Left renal pelvis (tissue), 4 donors: ENCODE measurements at regions not wholly inside any gene's neighbourhood (a gene's known extent, or its start where the extent isn't known, plus 50 kb on each side); places are given as distances from the start of the nearest gene placed in this dataset.
A peak's percentile ranks its signal among the peaks of the same experiment; 100 is the strongest.

ENCODE experiments used
- DNase-seq, 4 donors: peaks; one replicate each; pipeline ENCODE4 v3.0.0-alpha.2; 2013; ENCODE audit warnings: low read depth in 4 of 4, low spot score in 3 of 4

DNA sequence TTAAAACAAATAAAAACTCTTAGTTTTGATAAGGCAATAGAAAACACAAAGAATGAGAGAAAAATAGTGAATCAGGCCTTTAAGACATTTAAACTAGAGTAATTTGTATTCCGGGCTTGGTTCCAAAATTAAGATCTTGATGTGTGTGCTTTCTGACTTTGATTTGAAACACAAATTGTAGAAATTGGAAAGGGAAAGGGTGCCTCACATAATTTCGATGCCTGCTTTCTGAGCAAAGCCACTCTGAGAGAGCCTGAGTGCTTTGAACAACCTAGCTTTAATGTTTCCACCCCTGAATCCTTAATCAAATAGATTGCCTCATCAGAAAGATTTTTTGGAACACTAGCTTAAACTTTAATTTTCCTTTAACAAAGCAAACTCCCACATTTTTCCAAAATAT lies 666.8 kb downstream of the PCDH18 start:
- no peak for DNase-seq

DNA sequence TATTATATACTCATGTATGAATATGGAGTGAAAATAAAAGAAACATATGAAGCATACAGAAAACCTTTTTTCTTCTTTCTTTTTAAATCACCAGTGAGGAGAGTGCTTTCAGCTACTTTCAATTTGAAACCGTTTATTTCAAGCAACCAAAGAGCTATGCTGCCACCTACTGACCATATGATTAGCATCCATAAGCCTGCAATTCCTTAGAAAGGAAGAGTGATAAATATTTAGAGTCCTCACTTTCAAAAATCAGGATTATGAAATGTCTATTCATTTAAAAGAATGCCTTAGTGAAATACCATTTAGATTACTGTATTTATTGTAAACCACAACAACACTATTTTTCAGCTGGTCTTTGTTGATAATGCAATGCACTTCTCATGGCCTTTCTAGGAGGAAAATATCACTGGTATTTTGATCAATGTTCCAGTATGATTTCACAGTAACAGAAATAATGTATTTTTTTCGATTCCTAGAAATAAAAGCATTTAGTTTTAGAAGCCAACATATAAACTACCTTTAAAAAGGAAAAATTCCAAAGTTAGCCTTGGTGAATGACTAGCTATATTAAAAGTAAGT lies 667.6 kb downstream of the PCDH18 start:
- DNase-seq = peak; percentile 53 to 69 (median 64)

GRCh38 chr4:136863756-136864155 lies 668.5 kb downstream of the PCDH18 start:
- DNase-seq = no peak

DNA sequence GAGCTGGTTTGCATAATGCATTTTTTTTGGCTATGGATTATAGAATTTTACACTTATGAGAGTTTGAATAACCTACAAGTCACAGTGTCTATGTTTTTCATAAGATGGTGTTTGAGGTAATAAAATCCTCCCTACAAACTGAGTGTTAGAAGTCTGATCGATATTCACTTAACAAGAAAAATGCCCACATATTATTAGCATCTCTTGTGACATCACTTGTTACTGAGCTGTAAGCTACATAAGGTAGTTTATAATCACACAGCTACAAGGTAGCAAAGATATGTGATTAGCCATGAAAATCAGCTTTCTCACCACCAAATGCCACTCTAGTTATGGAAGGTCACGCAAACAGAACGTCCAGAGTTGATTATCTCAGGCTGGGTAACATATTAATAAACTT lies 669.6 kb downstream of the PCDH18 start:
- DNase-seq = no peak

DNA sequence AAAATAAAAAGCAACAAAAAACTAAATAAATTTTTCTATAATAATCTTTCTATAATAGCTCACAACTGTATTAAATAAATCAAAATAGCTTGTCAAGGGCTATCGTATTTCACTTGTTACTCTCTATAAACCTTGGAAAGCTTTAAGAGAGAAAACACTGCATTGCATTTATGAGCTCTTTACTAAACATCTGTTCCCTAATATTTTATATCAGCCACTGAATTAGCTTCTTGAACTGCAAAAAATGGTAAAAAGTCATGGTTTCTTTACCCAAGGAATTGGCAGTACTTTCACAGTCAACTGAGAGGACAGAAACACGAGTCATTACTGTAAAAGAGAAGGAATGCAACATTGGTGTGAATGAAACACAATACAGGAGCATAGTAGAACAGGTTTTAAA lies 671.2 kb downstream of the PCDH18 start:
- DNase-seq = no peak

DNA sequence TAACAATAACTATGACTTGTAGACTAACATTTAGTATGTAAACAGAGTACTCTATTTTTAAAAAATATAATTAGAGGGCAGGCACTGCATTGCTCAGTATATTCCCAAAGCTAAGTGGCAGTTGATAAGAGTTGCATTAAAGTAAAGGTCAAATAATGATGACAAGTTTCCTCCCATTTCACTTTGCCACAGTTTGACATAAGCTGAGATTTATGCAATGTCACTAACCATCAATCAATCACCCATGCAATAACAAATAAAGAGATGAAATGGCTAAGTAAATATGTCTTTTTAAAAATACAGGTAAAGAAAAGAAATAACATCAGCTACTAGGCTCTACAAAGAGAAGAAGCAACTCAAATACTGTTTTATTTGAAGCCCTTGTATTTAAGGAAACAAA lies 673.4 kb downstream of the PCDH18 start:
- no peak for DNase-seq

- no peak for DNase-seq
Measured at GRCh38 chr4:136855886-136856285, 676.4 kb downstream of the PCDH18 start.

DNA sequence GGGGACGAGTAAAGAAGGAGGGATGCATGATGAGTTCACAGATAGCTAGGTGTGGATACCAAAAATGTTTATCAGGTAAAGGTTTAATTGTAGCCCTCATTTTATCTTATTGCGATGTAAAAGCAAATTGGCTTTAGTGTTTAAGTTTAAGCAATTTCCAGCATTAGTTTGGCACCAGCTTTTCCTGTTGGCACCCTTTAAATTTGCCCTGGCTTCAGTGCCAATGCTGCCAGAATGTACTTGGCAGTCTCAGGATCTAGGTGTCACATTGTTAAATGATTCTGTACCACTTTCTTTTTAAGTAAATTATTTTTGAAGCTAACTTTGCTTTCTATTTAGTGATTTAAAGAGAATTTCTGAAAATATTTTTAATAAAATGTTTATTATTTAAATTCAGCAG lies 681.8 kb downstream of the PCDH18 start:
- no peak for DNase-seq

DNA sequence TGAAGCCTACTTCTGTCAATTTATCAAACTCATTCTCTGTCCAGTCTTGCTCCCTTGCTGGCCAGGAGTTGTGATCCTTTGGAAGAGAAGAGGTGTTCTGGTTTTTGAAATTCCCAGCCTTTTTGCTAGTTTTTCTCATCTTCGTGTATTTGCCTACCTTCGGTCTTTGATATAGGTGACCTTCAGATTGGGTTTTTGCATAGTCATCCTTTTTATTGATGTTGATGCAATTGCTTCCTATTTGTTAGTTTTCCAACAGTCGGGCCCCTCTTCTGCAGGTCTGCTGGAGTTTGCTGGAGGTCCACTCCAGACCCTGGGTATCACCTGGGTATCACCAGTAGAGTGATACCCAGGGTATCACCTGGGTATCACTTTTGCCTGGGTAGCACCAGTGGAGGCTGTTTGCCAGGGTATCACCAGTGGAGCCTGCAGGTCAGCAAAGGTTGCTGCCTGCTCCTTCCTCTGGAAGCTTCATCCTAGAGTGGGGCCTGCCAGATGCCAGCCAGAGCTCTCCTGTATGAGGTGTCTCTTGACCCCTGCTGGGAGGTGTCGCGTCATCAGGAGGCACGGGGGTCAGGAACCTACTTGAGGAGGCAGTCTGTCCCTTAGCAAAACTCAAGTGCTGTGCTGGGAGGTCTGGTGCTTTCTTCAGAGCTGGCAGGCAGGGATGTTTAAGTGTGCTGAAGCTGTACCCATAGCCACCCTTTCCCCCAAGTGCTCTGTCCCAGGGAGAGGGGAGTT lies 684.2 kb downstream of the PCDH18 start:
- DNase-seq = no peak

DNA sequence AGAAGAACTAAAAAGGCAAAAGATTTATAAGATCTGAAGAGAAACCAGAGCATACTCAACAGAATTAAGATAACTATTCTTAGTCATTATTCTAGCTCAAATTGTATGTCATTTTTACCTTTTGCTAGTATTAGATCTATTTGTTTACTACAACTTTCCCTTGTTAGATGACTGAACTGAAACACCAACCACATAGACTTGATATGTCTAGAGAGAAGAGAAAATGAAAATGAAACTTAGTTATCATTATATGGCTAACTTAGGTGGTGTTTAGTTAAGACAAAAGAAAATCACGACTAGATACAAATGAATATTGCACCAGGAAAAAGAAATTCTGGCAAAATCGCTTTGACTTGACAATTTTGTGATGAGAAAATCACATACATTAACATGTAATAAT lies 690.8 kb downstream of the PCDH18 start:
- DNase-seq = no peak

GRCh38 chr4:136838607-136839006 lies 693.7 kb downstream of the PCDH18 start:
- no peak for DNase-seq

DNA sequence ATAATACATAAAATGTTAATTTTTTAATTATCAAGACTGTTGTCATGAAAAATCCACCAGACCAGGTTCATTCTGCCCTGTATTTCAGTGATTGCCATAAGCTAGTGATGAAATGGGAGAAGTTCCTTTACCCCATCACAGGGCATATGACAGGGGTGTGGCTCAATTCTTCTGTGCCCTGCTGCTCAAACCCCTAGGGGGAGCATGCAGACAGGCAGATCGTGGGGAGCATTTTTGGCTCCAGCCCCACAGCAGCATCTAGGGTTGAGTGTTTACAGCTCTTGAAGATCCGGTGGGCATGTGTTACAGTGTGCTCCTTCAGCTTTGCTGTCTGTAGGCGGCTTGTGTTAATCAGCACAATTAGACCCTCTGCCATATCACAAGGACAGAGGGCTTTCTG lies 700.7 kb downstream of the PCDH18 start:
- no peak for DNase-seq

- no peak for DNase-seq
Measured at GRCh38 chr4:136829280-136829679, 703.0 kb downstream of the PCDH18 start.

DNA sequence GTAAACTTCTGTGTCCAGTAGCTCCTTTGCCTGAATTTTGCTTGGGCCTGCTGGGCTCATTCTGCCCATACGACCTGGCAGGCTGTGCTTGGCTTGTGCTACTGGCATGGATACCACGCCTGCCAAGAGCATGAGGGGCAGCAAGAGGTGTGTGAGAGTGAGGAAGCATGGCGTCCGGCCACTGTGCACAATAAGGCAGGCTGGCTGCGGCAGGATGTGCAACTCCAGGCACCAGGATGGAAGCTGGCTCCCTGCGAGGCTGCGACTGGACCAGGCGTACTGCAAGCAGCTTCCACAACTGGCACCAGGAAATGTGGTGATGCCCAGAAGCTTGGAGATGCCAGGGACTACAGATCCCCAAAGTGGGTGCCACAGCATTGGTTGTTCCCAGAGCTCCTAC lies 709.3 kb downstream of the PCDH18 start:
- no peak for DNase-seq

DNA sequence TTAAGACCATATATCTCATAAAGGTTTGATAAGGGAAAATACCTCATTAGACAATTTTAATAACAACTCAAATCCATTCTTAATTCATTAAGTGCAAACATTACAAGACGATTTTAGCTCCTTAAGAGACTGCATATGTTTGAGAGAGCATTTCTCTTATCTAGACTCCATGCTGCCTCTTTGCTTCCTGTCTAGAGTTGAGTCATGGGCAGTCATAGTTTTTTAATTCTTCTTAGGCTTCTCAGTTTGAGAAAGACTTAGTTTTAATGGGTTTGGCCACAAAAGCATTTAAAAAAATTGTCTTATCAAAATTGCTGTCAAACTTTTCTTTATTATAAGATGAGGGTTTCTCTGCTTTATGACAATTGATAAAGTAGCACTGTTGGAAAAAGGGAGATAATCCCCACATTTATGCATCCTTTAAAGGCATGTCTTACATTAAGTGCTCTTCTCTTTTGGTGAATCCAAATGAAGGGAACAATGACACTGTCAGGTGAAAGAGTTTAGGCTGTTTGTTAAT lies 713.4 kb downstream of the PCDH18 start:
- no peak for DNase-seq

GRCh38 chr4:136812100-136812880 lies 720.0 kb downstream of the PCDH18 start:
- DNase-seq = no peak

GRCh38 chr4:136811496-136812077 lies 720.7 kb downstream of the PCDH18 start:
- no peak for DNase-seq

DNA sequence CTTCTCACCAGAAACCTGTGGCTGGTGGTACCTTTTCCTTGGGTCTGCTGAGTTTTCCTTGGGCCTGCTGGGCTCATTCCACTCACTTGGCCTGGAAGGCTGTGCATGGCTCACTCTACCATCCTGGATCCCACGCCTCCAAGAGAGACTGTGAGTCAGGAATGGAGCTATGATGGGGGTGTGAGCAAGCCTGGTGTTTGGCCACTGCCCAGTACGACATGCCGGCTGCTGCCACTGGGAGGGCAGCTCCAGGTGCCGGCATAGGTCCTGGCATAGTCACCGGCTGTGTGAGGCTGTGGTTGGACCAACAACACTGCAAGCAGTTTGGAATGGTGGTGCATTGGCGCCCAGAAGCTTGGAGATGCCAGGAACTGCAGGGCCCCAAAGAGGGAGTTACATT lies 721.7 kb downstream of the PCDH18 start:
- DNase-seq = no peak

GRCh38 chr4:136806844-136807243 lies 725.5 kb downstream of the PCDH18 start:
- DNase-seq = no peak

DNA sequence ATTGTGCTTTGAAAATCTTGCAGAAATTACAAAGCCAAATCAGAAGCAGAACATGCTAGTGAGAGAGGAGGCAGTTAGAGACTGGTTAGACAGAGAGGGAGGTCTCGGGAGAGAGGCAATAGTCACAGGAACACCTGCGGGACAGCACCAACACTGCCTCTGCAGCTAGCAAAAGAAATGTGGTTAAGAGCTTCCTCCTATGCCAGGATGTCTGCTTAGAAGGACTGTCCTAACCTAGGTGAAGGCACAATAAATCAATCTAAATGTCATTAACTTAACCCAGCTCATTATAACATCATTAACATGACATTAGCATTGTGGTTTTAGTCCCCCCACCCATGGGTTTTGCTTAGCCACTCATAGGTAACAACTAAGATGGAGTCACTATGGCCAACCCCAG lies 726.7 kb downstream of the PCDH18 start:
- DNase-seq = no peak

GRCh38 chr4:136803433-136803832 lies 728.9 kb downstream of the PCDH18 start:
- no peak for DNase-seq
